K562 (cell line): ENCODE measurements at regions not wholly inside any gene's neighbourhood (a gene's known extent, or its start where the extent isn't known, plus 50 kb on each side); places are given as distances from the start of the nearest gene placed in this dataset.

Experiments
- ATAC-seq: fragments of 200-7000 bp; cut with Tn5 transposase; 3 replicates; pipeline ENCODE4 v1.9.1; 2020; ENCODE audit warnings: moderate library complexity
- BruUV-seq: library from RNA; stranded (reverse); fragments of 400-500 nt; replicated peaks from 2 replicates; lab custom pipeline; 2021; lab: Mats Ljungman, UMichigan
- CTCF ChIA-PET: fragments of 300-600 bp; formaldehyde crosslinking; extraction: SDS; loops from one replicate; lab custom pipeline; 2021; ENCODE audit warnings: low intra/inter-chr PET ratio; lab: Yijun Ruan, JAX
- POLR2A ChIA-PET: fragments of 300-600, 350-650 bp; sonication (Branson Sonifier 250); formaldehyde crosslinking; extraction: SDS; loops from one replicate; lab custom pipeline; 2021; ENCODE audit warnings: antibody characterized with exemption, inconsistent platforms; lab: Yijun Ruan, JAX
- DNase-seq, 4 experiments: peaks; one replicate each; pipeline versions ENCODE4 v3.0.0 to v3.0.0-alpha.2; 2011 to 2018; ENCODE audit warnings: low spot score in 3 of 4, mixed read lengths in 3 of 4; ENCODE audit errors: extremely low read depth in 1 of 4
- FAIRE-seq: peaks from 2 replicates; lab custom pipeline; 2011; peaks lifted over from hg19 to GRCh38; lab: Jason Lieb, UNC
- H2AFZ ChIP-seq: 2 replicates; pipeline ENCODE4 v1.6.0; 2011; ENCODE audit warnings: low read depth, low read length, control low read depth, inconsistent platforms
- H3K27ac ChIP-seq: fragments of 200-600 bp; 3 replicates; pipeline ENCODE4 v1.8.0; 2011; ENCODE audit warnings: low read depth, mild to moderate bottlenecking, control low read depth, inconsistent platforms, low read length, moderate library complexity, mixed read lengths; ENCODE audit errors: extremely low read depth
- H3K27me3 ChIP-seq, 2 experiments: fragments of 300-600 bp in 1 of 2; 2 replicates in 1 of 2; 3 replicates in 1 of 2; pipeline versions ENCODE4 v1.6.0 to v1.8.0; 2011; ENCODE audit warnings: inconsistent platforms in 2 of 2, low read length in 2 of 2, mild to moderate bottlenecking in 1 of 2, mixed read lengths in 1 of 2, moderate library complexity in 1 of 2; ENCODE audit not compliant: control insufficient read depth in 2 of 2, insufficient read depth in 2 of 2
- H3K36me3 ChIP-seq: fragments of 300-600 bp; 3 replicates; pipeline ENCODE4 v1.8.0; 2011; ENCODE audit warnings: mild to moderate bottlenecking, low read length, inconsistent platforms; ENCODE audit not compliant: control insufficient read depth, insufficient read depth
- H3K4me1 ChIP-seq, 2 experiments: fragments of 200-600 bp in 1 of 2; replicated peaks in 1 of 2; 2 replicates in 1 of 2; 3 replicates in 1 of 2; pipeline versions ENCODE4 v1.5.1 to v1.8.0; 2011; ENCODE audit warnings: inconsistent platforms in 2 of 2, low read length in 2 of 2, mild to moderate bottlenecking in 1 of 2, mixed read lengths in 1 of 2, moderate library complexity in 1 of 2; ENCODE audit not compliant: control insufficient read depth in 2 of 2, insufficient read depth in 2 of 2
- H3K4me2 ChIP-seq: 2 replicates; pipeline ENCODE4 v1.6.1; 2011; ENCODE audit warnings: low read length, control low read depth, inconsistent platforms, mixed read lengths; ENCODE audit not compliant: insufficient read depth
- H3K4me3 ChIP-seq: fragments of 200-600 bp; sonication (generic), shearing (Covaris generic); 2 replicates; pipeline ENCODE4 v1.5.1; 2016; ENCODE audit warnings: control low read depth, inconsistent platforms
- H3K79me2 ChIP-seq: fragments of 200-600 bp; 3 replicates; pipeline ENCODE4 v1.8.0; 2011; ENCODE audit warnings: low read length, inconsistent platforms; ENCODE audit not compliant: control insufficient read depth, insufficient read depth
- H3K9ac ChIP-seq, 2 experiments: 2 replicates each; pipeline versions ENCODE4 v1.6.0 to v1.6.1; 2011; ENCODE audit warnings: low read depth in 2 of 2, low read length in 2 of 2, control low read depth in 1 of 2, inconsistent platforms in 1 of 2, mild to moderate bottlenecking in 1 of 2, mixed read lengths in 1 of 2; ENCODE audit not compliant: insufficient read depth in 1 of 2
- H3K9me1 ChIP-seq: one replicate; pipeline ENCODE4 v1.6.0; 2011; ENCODE audit warnings: inconsistent platforms, mild to moderate bottlenecking, low read length, moderate library complexity; ENCODE audit not compliant: control insufficient read depth, insufficient read depth
- H3K9me3 ChIP-seq: replicated peaks from 2 replicates; pipeline ENCODE4 v1.5.1; 2011; ENCODE audit warnings: low read depth, low read length, inconsistent platforms; ENCODE audit not compliant: control insufficient read depth, insufficient read depth
- H4K20me1 ChIP-seq: replicated peaks from 2 replicates; pipeline ENCODE4 v1.6.1; 2011; ENCODE audit warnings: low read length, inconsistent platforms, mixed read lengths; ENCODE audit not compliant: control insufficient read depth, insufficient read depth
- BRD4 ChIP-seq: fragments of 200-600 bp; sonication (generic); IDR thresholded peaks from 2 replicates; pipeline ENCODE4 v1.6.1; 2017; ENCODE audit warnings: inconsistent platforms
- HINFP ChIP-seq: fragments of 450-650 bp; conservative IDR thresholded peaks from 2 replicates; pipeline ENCODE4 v1.6.1; 2016; ENCODE audit warnings: missing genetic modification characterization, low read depth, mild to moderate bottlenecking, control low read depth, missing compliant biosample characterization
- NR1H2 ChIP-seq: sonication (generic); formaldehyde crosslinking; IDR thresholded peaks from 2 replicates; pipeline ENCODE4 v1.4.0; 2020; ENCODE audit warnings: mild to moderate bottlenecking, missing genetic modification reagents
- NUFIP1 ChIP-seq: fragments of 450-650 bp; IDR thresholded peaks from 2 replicates; pipeline ENCODE4 v1.6.1; 2018; ENCODE audit not compliant: partially characterized antibody
- POLR2H ChIP-seq: IDR thresholded peaks from 2 replicates; pipeline ENCODE4 v1.6.1; 2016; ENCODE audit warnings: missing genetic modification characterization, low read depth, mild to moderate bottlenecking, control low read depth, missing compliant biosample characterization, moderate library complexity
- PPARD ChIP-seq: fragments of 250-450 bp; sonication (Bioruptor Pico); IDR thresholded peaks from 2 replicates; pipeline ENCODE4 v1.8.0; 2022; ENCODE audit warnings: inconsistent platforms, mild to moderate bottlenecking, moderate library complexity
- PURB ChIP-seq: sonication (generic); formaldehyde crosslinking; IDR thresholded peaks from 2 replicates; pipeline ENCODE4 v1.9.0; 2021; ENCODE audit warnings: low read depth, mild to moderate bottlenecking, missing genetic modification reagents
- PYGO2 ChIP-seq: fragments of 450-650 bp; IDR thresholded peaks from 2 replicates; pipeline ENCODE4 v1.6.1; 2016; ENCODE audit warnings: mild to moderate bottlenecking, missing genetic modification characterization, moderate library complexity, missing compliant biosample characterization
- SLC30A9 ChIP-seq: fragments of 250-450 bp; sonication (Bioruptor Pico); IDR thresholded peaks from 2 replicates; pipeline ENCODE4 v1.8.0; 2022; ENCODE audit warnings: mild to moderate bottlenecking, moderate library complexity
- SNIP1 ChIP-seq: fragments of 450-650 bp; IDR thresholded peaks from 2 replicates; pipeline ENCODE4 v1.7.1; 2017; ENCODE audit warnings: low read depth, mild to moderate bottlenecking
- TAF1 ChIP-seq: IDR thresholded peaks from 2 replicates; pipeline ENCODE4 v1.6.1; 2011; ENCODE audit warnings: mild to moderate bottlenecking, low read length, moderate library complexity; ENCODE audit not compliant: insufficient read depth, control insufficient read depth, severe bottlenecking; ENCODE audit errors: extremely low read depth
- THRAP3 ChIP-seq: fragments of 450-650 bp; IDR thresholded peaks from 2 replicates; pipeline ENCODE4 v1.6.1; 2016; ENCODE audit warnings: mild to moderate bottlenecking, inconsistent platforms, borderline replicate concordance
- ZC3H11A ChIP-seq: IDR thresholded peaks from 2 replicates; pipeline ENCODE4 v1.6.1; 2012; ENCODE audit warnings: low read depth, low read length, improper control_type of control experiment
- ZNF12 ChIP-seq: sonication (generic); formaldehyde crosslinking; IDR thresholded peaks from 2 replicates; pipeline ENCODE4 v1.4.0; 2020; ENCODE audit warnings: mild to moderate bottlenecking, missing genetic modification reagents
- ZNF717 ChIP-seq: fragments of 250-450 bp; sonication (Bioruptor Pico); IDR thresholded peaks from 2 replicates; pipeline ENCODE4 v1.5.0; 2021
- ZZZ3 ChIP-seq: fragments of 450-650 bp; IDR thresholded peaks from 2 replicates; pipeline ENCODE4 v1.6.1; 2016; ENCODE audit warnings: antibody characterized with exemption, mild to moderate bottlenecking, moderate library complexity
- WGBS: fragments of 100-300 bp; shearing (Covaris generic); methylation state at CpG from one replicate; pipeline ENCODE4 v1.1.6; 2016; ENCODE audit warnings: low coverage, mixed read lengths; ENCODE audit not compliant: insufficient coverage; ENCODE audit errors: missing lambda C conversion rate; 5-methylcytosine and 5-hydroxymethylcytosine counted together
- in situ Hi-C: fragments of 300-500 bp; cut with MboI; formaldehyde crosslinking; loops from 4 replicates; pipeline ENCODE4 v1.15.0; 2018; ENCODE audit warnings: inconsistent platforms, mixed read lengths
- intact Hi-C: fragments of 100-400 bp; cut with micrococcal nuclease; formaldehyde crosslinking; loops from 2 replicates; pipeline ENCODE4 v1.14.2; 2022

DNA sequence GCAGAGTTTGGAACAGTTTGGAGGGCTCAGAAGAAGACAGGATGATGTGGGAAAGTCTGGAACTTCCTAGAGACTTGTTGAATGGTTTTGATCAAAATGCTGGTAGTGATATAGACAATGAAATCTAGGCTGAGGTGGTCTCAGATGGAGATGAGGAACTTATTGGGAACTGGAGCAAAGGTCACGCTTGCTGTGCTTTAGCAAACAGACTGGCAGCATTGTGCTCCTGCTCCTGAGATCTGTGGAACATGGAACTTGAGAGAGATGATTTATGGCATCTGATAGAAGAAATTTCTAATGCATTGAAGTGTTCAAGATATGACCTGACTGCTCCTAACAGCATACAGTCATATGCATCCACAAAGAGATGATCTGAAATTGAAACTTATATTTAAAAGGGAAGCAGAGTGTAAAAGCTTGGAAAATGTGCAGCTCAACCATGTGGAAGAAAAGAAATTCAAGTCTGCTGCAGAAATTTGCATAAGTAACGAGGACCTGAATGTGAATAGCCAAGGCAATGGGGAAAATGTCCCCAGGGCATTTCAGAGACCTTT is 186.9 kb upstream of the PHYHIPL start:
- Histone ChIP-seq H3K4me3 (no peak overlapping the region), H2AFZ (no peak overlapping the region), H3K9me1 (no peaks in the 10 kb centered on the region), H4K20me1 (no peaks in the 10 kb centered on the region), H3K9ac (no peak overlapping the region), H3K9me3 (no peaks in the 10 kb centered on the region; the same call in 1 of the 2 replicates), H3K79me2 (no peaks in the 10 kb centered on the region), H3K36me3 (no peaks in the 10 kb centered on the region), H3K4me1 (no peaks in the 10 kb centered on the region), H3K27me3 (no peaks in the 10 kb centered on the region), H3K4me2 (no peak overlapping the region)
- no peak for DNase-seq
- WGBS: 0% methylated on average over 2 of the region's 2 CpGs
- CTCF ChIA-PET: no interaction called here
- intact Hi-C loops: no loop called here
- FAIRE-seq: no peak
- POLR2A ChIA-PET: no interaction called here
- in situ Hi-C loops: no loop called here
- ATAC-seq: no peak
- TF ChIP-seq ZNF717 (CRISPR knock-in tag): no peak
- TF ChIP-seq PPARD (CRISPR knock-in tag): no peak
- TF ChIP-seq NUFIP1: no peak
- no peak for TF ChIP-seq SNIP1
- no peak for TF ChIP-seq PURB (CRISPR knock-in tag)
- TF ChIP-seq NR1H2 (CRISPR knock-in tag): no peak
- no peak for TF ChIP-seq TAF1
- no peak for TF ChIP-seq BRD4
- TF ChIP-seq THRAP3: no peak
- no peak for TF ChIP-seq ZNF12 (CRISPR knock-in tag)
- no peak for TF ChIP-seq ZC3H11A
- TF ChIP-seq PYGO2 (tag): no peak
- TF ChIP-seq POLR2H (tag): no peak
- TF ChIP-seq ZZZ3: no peak
- TF ChIP-seq SLC30A9 (CRISPR knock-in tag): no peak
- TF ChIP-seq HINFP (tag): no peak
- TF ChIP-seq, all 486 proteins: peak for 0
- H3K27ac ChIP-seq: no peak overlapping the region
- no TSS peak for BruUV-seq
